GM18868 (cell line): ENCODE measurements at regions not wholly inside any gene's neighbourhood (a gene's known extent, or its start where the extent isn't known, plus 50 kb on each side); places are given as distances from the start of the nearest gene placed in this dataset.

Experiments used
- ATAC-seq: cut with Tn5 transposase; IDR thresholded peaks from one replicate; pipeline ENCODE4 v1.9.1; 2021; ENCODE audit warnings: mild to moderate bottlenecking, moderate library complexity; ENCODE audit not compliant: unreplicated experiment

DNA sequence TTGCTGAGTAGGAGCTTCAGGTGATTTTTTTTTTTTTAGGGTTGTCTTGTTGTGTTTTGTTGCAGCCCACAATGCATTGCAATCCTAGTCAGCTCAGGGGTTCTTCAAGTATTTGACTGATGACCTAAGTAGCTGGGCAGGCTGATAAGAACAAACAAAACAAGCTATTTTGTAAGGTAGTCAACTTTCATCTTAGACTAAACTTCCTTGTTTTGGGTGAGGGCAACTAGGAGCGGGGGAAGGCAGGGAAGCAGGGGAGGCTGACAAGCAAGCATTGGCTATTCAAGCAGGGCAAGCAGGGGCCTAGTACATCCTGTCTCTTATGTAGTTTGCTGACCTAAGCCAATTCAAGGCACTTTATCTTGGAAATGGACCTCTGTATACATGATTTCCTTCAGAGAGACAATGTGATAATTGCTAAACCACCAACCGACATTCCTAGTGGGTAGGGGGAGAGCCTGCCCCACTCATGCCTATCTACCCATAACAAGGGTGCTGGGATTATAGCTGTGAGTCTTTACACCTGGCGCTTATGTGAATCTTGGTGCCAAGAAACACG, 163.3 kb upstream of the PRKCQ start:
- ATAC-seq, result no peak

DNA sequence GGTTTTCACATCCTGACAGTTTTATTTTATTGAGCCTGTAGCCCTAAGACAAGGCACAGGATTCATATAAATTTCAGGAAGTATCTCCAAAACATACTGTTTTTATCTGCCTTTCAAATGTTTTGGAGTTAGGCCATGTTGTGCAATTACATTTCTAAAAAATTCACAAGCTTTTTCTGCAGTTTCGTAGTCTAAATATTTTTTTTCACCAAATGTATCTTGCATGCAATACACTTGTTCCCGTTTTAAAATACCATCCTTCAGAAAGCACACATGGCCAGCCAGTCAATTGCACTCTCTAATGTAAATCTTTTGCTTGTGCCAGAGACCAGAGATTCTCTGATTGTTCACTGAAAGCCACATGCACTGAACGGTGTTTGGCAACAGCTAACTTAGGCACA, 161.5 kb upstream of the PRKCQ start:
- ATAC-seq, result no peak

DNA sequence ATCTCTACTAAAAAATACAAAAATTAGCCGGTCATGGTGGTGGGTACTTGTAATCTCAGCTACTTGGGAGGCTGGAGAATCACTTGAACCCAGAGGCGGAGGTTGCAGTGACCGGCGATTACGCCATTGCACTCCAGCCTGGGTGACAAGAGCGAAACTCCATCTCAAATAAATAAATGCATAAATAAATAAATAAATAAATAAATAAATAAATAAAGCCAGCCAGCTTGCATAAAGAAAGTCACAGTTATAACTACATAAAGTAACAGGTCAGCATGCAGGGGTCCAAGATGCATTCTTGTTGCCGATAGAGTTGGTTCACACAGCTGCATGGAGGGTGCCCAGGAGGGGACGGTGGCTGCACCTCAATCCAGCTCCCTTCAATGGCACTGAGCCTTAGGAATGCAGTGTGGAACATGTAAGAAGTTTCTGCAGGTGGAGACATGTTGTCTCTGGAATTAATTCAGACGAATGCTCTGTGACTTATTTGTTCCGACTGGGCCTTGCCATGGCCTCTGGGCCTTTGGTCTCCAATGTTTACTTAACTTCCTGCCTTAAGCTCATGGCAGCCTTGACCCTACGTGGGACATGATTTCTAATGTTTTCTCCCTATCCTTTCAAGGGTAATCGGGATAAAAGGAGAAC, 159.6 kb upstream of the PRKCQ start:
- no peak for ATAC-seq

DNA sequence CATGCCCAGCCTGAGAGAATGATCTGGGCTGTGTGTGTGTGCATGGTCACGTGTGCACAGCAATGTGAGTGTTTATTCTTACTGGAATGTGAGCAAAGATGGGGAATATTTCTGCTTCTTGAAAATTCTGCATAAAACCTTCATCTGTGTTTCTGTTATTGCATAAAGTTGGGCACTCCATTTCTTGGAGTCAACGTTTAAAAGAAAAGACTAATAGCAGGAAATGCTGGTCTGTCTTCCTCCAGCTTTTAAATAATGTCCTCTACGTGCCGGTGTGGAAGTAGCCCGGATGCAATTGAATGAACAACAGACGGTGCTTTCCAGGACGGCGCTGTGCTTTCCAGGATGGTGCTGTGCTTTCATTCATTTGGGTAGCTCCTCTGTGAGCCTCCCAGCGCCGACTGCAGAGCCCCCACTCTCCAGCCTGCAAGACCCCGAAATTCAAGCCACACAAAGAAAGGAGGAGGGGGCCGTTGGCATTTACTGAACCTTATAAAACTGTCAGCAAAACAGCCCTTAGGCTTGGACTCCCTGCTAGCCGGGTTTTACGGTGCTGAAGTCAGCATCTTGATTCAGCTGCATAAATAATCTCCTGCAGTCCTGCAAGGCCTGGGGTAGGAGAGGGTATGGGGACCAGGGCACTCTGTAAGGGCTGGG, 158.2 kb upstream of the PRKCQ start:
- ATAC-seq, result peak; percentile 76

DNA sequence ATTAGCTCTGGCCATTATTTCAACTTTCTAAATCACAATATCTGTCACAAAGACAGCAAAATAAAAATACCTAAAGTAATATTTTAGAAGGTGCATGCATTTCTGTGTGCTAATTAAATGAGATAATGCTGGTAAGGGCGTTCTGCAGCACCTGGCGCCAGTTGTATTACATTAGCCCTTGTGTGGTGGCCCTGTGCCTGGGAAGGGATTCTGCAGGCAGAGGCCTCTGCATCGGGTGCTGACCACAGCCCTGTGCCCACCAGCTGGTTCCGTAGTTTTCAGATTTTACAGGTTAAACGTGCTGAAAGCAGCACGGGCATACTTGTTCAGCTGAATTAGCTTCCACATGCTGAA, 157.7 kb upstream of the PRKCQ start:
- ATAC-seq, result no peak

DNA sequence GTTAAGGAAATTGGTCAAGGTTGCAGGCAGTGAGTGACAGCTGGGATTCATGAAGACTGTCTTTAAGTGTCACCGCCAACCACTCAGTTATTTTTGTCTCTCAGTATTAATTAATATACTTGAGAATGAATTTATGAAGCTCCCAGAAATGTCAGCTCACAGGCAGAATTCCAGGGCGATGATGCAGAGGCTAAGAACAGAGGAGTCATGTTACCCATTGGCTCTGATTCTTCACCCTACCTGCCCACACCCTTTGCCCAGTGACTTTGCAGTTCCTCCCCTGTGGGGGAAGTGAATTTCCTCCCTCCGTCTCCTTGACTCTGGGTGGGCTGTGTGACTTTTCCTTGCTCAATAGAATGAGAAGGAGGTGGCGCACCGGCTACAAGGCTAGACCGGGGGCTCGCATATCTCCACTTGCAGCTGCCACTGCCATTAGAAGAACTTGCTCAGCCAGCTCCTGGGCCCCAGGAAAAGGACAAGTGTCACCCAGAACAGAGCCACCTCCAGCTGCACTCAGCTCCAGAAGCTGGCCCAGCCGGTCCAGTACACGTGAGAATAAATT, 157.1 kb upstream of the PRKCQ start:
- ATAC-seq, result no peak

DNA sequence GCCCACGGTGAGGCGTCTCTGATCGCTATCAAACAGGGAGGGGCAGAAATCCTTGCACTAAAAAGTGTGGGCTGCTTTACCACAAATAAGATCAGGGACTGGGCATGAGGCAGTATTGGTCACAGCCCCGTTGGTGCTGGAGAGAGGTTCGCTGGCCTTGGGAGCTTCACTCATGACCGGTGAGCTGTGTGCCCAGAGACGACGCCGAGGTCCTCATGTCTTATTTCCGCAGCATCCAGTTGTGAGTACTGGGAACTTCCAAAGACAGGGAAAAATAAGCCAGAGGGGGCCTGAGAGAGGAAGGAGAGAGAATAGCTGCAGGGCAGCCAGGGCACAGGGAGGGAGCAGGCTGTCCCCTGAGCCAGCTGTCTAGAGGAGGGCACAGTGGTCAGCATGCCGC, 154.2 kb upstream of the PRKCQ start:
- ATAC-seq, result no peak

DNA sequence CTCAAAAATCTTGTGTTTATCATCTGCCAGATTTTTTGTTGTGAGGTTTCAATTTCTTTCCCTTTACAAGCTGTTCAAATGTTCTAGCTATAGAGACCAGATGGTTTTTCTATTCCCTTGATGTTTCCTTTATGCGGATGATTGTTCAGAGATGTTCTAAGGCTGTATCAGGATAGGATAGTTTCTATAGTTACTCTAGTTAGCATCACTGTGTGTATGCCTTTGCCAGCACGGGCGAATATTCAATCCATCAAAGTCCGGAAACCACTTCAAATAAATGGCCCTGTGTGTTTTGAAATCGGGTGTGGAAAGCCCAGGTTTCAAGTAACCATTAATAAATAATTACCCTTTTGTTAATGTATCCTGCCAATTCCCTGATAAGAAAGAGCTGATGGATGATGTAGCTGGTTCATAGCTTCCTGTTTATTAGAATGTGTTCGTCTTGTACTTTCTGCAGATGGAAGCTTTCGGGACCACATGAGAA, 149.8 kb upstream of the PRKCQ start:
- no peak for ATAC-seq

DNA sequence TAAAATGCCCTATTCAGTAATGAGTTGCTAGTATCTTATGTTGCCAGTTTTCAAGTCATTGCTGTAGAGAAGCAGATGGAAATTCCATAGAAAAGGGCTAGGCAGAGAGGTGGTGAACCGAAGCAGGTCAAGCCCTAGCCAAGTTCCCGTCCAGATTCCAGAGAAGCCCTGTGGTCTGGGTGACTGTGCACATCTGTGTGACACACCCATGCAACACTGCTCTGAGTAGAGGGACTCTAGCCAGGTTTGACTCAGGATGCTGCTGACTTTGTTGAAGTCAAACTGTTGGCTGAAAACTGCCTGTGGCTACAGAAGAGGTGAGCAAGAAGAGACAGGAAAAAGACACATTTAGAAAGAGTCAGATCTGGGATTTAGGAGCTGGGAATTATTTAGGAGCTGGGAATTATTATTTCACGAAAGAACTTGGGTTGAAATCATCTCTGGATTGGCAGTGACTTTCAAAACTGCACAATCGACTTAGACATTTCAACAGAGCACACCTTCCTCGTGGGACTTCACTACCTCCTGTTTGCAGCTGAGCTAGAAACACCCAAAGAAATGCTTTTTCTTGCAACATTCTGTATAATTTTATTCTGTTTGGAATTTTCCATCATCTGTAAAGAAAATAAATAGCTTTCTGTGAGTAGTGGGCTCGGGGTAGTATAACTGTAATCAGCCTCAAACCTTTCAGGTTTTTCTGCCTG, 149.1 kb upstream of the PRKCQ start:
- ATAC-seq, result no peak

DNA sequence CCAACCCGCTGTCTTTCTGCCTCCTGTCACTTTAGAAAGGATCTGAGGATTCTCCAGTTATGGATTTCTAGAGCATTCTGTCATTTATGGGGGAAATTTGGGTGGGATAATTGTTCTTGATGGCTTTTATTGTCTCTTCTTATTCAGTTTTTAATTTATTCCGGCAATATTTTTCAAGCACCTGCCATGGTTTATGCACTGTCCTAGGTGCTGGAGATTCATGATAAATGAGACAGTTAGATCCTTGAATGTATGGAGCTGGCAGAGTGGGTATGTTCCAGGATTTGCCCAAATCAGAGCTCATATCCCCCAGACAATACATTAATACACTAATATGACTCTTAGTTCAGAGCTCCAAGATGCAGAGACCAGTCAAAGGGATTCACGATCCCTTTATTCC, 146.8 kb upstream of the PRKCQ start:
- no peak for ATAC-seq

DNA sequence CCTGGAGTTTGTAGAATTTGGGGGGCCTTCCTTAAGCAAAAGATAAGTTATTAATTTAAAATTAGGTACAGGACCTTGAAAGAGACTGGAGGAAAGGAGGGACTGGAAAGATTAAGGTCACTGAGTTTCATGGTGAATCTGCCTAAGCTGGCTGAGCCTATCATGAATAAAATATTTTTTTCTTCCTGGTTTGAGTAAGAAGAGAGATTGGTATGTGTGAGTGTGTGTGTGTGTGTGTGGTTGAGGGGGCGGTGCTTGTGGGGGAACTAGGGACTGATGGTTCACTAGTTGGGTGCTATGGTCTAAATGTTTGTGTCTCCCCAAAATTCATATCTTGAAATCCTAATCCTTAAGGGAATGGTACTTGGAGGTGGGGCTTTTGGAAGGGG, 142.5 kb upstream of the PRKCQ start:
- ATAC-seq, result no peak

DNA sequence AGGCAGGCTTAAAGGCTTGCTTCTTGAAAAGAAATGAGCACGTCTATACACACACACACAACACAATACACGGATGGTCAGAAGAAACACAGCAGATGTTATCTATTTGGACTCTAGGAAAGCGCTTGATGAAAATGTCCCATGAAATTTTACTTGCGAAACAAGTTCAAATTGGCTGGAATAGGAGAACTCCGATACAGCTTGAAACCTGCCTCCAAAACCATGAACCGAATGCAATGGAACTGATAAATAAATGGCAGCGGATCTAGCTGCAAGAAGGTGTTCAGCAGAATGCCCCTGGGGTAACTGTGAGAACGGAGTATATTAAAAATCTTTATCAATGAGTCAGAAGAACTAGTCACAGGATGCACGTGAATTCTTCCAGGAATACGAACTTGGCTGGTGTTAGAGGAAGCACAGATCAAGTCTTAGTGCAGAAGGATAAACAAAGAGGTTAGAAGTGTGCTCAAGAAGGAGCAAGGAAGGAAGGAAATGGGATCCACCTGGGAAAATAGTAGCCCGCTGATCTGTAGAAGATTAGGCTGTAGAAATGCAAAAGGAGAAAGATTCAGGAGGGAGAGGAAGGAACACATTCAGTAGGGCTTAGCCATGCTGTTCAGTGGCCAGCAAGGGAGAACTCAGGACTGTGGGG, 142.0 kb upstream of the PRKCQ start:
- no peak for ATAC-seq

DNA sequence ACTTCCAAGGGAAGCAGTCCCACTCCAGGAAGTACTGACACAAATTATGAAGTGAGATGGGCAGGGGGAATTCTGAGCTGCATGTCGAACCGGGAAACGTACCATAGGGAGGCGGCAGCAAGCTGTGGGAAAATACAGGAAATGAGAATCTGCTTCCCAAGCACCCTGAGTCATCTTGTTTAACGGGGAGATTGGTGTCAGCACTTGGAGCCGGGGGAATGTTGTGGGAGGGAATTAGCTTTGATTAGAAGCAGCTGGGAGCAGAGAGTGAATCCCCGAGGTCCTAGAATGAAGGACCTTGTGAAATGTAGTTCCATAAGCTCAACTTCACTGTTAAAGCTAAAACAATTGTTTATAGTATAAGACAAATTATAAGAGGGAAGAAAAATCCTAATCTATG, 141.4 kb upstream of the PRKCQ start:
- no peak for ATAC-seq

DNA sequence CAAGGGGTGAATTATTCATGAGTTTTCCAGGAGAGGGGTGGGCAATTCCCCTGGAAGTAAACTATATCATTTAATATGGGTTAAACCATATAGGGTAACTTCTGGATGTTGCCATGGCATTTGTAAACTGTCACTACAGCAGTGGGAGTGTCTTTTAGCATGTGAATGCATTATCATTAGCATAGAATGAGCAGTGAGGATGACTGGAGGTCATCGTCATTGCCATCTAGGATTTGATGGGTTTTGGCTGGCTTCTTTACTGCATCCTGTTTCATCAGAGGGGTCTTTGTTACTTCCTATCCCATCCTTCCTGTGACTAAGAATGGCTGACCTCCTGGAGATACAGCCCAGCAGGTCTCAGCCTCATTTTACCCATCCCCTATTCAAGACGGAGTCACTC, 139.5 kb upstream of the PRKCQ start:
- no peak for ATAC-seq

DNA sequence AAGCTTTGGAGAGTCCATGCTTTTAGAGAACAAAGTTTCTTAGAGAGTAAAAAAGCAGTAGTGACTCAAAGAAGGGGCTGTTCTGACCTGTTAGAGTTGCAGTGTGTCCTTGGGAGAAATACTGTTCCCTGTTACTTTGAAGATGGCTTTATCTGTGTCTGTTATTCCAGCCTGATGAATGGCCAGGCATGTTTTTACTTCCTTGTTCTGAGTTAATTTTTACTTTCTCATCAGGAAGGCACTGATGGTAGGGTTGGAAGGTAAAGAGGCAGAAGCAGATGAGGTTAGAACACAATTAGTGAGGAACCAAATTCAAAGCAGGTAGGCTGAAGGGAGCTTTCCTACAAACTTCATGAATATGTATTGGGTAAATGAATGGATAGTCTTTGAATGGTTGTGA, 138.5 kb upstream of the PRKCQ start:
- ATAC-seq, result no peak

DNA sequence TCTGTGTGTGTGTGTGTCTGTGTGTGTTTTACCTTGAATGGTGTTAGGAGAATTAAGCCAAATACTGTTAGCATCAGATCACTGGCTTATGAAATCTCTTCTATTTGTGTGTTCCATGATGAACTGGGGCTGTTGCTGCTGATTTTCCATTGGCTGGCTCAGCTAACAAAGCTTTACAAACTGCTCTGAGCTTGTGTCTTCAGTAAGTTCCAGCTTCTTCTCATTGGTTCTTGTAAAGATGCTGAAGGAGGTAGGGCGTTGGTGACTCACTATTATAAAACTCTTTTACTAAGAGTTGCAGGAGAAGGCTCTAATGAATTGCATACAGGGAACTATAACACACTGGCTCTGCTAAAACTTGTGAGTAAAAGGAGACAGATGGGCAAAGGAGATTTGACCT, 136.4 kb upstream of the PRKCQ start:
- no peak for ATAC-seq

DNA sequence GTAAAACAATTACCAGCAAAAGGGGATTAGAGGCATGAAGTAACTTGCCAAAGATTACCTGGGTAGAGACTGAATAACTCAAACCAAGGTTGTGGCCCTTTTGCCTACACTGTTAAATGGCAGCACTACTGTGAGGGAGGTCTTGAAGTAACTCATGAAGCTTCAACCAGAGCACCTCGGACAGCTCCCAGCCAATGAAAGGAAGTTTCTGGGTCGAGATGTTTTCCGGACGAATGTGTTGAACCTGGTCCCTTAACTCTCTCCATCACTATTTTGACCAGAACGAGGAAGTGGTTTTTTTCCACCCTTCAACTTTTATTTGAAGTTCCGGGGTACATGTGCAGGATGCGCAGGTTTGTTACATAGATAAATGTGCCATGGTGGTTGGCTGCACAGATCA, 133.6 kb upstream of the PRKCQ start:
- no peak for ATAC-seq

DNA sequence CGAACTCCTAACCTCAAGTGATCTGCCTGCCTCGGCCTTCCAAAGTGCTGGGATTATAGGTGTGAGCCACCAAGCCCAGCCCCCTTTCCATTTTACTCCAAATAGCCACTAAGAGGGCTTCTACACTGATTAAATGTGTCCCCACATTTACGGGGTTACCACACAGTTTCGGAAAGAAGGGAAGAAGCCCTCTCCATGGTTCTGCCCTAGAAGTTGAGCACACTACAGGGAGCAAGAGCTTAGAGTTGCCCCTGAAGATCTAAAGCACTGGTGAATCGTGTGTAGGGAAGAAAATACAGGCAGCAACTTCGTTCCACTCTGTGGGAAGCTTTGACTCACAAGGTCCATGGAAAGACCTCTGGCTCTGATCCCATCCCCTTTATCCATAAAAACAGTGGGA, 133.0 kb upstream of the PRKCQ start:
- ATAC-seq, result no peak

DNA sequence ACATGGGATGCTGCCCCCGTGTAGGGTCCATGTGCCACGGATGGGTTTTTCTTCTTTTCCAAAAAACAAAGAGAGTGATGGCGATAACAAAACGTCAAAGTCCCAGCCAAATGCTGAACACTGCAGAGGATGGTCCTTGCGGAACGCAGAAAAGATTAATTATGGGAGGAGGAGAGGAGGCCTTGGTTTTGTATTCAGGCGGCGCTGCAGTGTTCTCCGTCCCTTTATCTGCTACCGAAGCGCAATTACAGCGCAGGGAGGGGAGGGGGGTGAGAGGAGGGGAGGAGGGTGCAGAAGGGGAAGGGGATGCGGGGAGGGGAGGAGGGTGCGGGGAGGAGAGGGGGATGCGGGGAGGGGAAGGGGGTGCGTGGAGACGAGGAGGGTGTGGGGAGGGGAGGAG, 131.8 kb upstream of the PRKCQ start:
- no peak for ATAC-seq

DNA sequence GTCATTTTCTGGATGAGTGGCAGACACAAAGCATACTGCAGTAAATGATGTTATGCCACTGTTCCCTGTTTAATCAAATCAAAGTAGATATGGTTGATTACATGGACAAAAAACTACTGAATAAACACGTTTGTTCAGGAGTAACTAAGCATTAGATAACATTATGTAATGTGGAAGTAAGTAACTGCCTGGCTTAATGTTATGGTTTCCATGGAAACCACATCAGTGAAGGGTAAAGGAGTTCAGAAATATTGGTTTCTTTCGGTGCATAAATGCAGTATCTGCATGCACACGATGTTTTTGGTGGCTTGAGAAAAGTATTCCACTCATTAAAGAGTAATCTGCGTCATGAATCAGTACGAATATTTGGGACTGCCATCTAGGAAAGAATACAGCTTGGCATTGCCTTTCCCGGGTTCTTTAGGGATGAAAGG, 131.3 kb upstream of the PRKCQ start:
- no peak for ATAC-seq

DNA sequence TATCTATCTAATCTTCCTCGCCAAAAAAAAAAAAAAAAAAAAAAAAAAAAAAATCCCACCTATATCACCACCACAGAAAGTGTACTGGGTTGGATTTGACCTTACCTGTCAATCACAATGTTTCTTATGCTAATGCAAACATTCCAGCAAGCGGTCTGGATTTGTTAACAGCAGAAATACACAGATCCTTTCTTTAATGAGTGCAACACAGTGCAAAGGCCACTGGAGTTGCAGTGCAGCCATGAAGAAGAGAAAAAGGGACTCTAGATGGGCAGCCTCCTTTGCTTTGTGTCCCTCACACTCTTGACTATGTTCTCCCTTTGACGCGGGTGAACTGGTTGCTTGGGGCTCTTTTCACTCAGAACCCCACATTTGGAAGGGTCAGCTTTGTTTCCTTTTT, 127.3 kb upstream of the PRKCQ start:
- ATAC-seq, result no peak
